Common myeloid progenitor, CD34-positive (primary cell): ENCODE measurements at regions not wholly inside any gene's neighbourhood (a gene's known extent, or its start where the extent isn't known, plus 50 kb on each side); places are given as distances from the start of the nearest gene placed in this dataset.

Source experiments
- CTCF ChIA-PET: fragments of 350-600 bp; sonication (Branson Sonifier 250); formaldehyde crosslinking; loops from one replicate; lab custom pipeline; 2021; ENCODE audit warnings: antibody characterized with exemption; lab: Charles Lee
- POLR2A ChIA-PET: fragments of 350-600 bp; sonication (Branson Sonifier 250); formaldehyde crosslinking; loops from one replicate; lab custom pipeline; 2021; ENCODE audit warnings: antibody characterized with exemption; lab: Charles Lee
- DNase-seq, 3 donors: peaks; one replicate each; pipeline versions ENCODE4 v3.0.0 to v3.0.0-alpha.2; 2013
- H3K27ac ChIP-seq, 2 experiments: 1 replicate in 1 of 2; 2 replicates in 1 of 2; pipeline ENCODE4 v1.7.0; 2013; ENCODE audit warnings: inconsistent platforms in 2 of 2, low read length in 2 of 2, mild to moderate bottlenecking in 2 of 2, low read depth in 1 of 2, moderate library complexity in 1 of 2; ENCODE audit not compliant: severe bottlenecking in 2 of 2, insufficient read depth in 1 of 2, poor library complexity in 1 of 2
- H3K27me3 ChIP-seq, 5 experiments: replicated peaks in 2 of 5; 1 replicate in 3 of 5; 2 replicates in 2 of 5; pipeline versions ENCODE4 v1.6.1 to v1.7.0; 2013; ENCODE audit warnings: low read length in 4 of 5, mild to moderate bottlenecking in 2 of 5, moderate library complexity in 2 of 5, inconsistent platforms in 1 of 5; ENCODE audit not compliant: insufficient read depth in 5 of 5, control insufficient read depth in 4 of 5
- H3K36me3 ChIP-seq, 4 experiments: 1 replicate in 2 of 4; 2 replicates in 2 of 4; pipeline versions ENCODE4 v1.6.1 to v1.7.0; 2013; ENCODE audit warnings: low read length in 3 of 4, control low read depth in 1 of 4, mild to moderate bottlenecking in 1 of 4; ENCODE audit not compliant: control insufficient read depth in 4 of 4, insufficient read depth in 4 of 4
- H3K4me1 ChIP-seq, 4 experiments: 1 replicate in 3 of 4; 2 replicates in 1 of 4; pipeline versions ENCODE4 v1.6.1 to v1.7.1; 2013; ENCODE audit warnings: low read length in 3 of 4, mild to moderate bottlenecking in 3 of 4, control low read depth in 1 of 4, inconsistent platforms in 1 of 4, moderate library complexity in 1 of 4; ENCODE audit not compliant: control insufficient read depth in 4 of 4, insufficient read depth in 4 of 4; ENCODE audit errors: control extremely low read depth in 1 of 4
- H3K4me3 ChIP-seq, 7 experiments: 1 replicate in 4 of 7; 2 replicates in 3 of 7; pipeline versions ENCODE4 v1.5.1 to v1.7.0; 2013; ENCODE audit warnings: mild to moderate bottlenecking in 7 of 7, low read length in 6 of 7, moderate library complexity in 6 of 7, inconsistent platforms in 2 of 7, low read depth in 2 of 7, control low read depth in 1 of 7; ENCODE audit not compliant: insufficient read depth in 4 of 7, control insufficient read depth in 1 of 7; ENCODE audit errors: extremely low read depth in 1 of 7
- H3K9me3 ChIP-seq, 5 experiments: 1 replicate in 4 of 5; 2 replicates in 1 of 5; pipeline versions ENCODE4 v1.6.1 to v1.7.1; 2013; ENCODE audit warnings: low read length in 4 of 5, mild to moderate bottlenecking in 2 of 5, inconsistent platforms in 1 of 5, low read depth in 1 of 5, moderate library complexity in 1 of 5; ENCODE audit not compliant: control insufficient read depth in 4 of 5, insufficient read depth in 2 of 5; ENCODE audit errors: control extremely low read depth in 1 of 5
- WGBS: methylation state at CpG from one replicate; pipeline ENCODE4 v1.1.5; 2013; ENCODE audit not compliant: insufficient coverage; 5-methylcytosine and 5-hydroxymethylcytosine counted together

GRCh38 chr17:70610161-70610560 lies 440.8 kb downstream of the KCNJ2 start:
- Histone ChIP-seq H3K27ac (no peak overlapping the region), H3K36me3 (no peaks in the 10 kb centered on the region), H3K9me3 (no peaks in the 10 kb centered on the region), H3K4me1 (no peaks in the 10 kb centered on the region), H3K27me3 (no peaks in the 10 kb centered on the region), H3K4me3 (no peak overlapping the region)
- POLR2A ChIA-PET = interaction anchor here (0.6 kb wide), 1 partner anchor 156 kb away, joined by 3 read pairs; no protein-coding TSS in a partner anchor
- DNase-seq = no peak
- CTCF ChIA-PET = interaction anchor here (1.8 kb wide), 1 partner anchor 12 kb away, joined by 5 read pairs; no protein-coding TSS in a partner anchor
- WGBS = 100% methylated on average over 2 of the region's 5 CpGs

DNA sequence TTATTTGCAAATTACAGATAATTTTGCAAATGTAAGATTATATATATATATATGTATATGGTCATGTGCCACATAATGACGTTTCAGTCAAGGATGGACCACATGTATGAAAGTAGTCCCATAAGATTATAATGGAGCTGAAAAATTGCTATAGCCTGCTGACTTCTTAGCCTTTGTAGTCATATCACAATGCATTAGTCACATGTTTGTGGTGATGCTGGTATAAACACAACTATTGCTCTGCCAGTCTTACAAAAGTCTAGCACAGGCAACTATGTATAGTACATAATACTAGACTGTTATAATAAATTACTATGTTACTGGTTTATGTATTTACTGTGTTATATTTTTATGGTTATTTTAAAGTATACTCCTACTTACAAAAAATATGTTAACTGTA lies 444.3 kb downstream of the KCNJ2 start:
- DNase-seq = no peak
- Histone ChIP-seq H3K36me3 (no peaks in the 10 kb centered on the region), H3K4me3 (no peak overlapping the region), H3K27ac (no peak overlapping the region), H3K27me3 (no peaks in the 10 kb centered on the region), H3K4me1 (no peaks in the 10 kb centered on the region), H3K9me3 (no peaks in the 10 kb centered on the region)
- CTCF ChIA-PET = no interaction called here
- no CpG with 5 or more reads among the region's 1 CpG for WGBS
- POLR2A ChIA-PET = no interaction called here

- 95% methylated on average over 2 of the region's 2 CpGs for WGBS
- no peak overlapping the region for H3K4me3 ChIP-seq
- POLR2A ChIA-PET = no interaction called here
- CTCF ChIA-PET = no interaction called here
- no peaks in the 10 kb centered on the region for H3K36me3 ChIP-seq
- DNase-seq = no peak
- H3K27ac ChIP-seq = no peak overlapping the region
- no peaks in the 10 kb centered on the region for H3K27me3 ChIP-seq
- H3K9me3 ChIP-seq = no peaks in the 10 kb centered on the region
- H3K4me1 ChIP-seq = no peaks in the 10 kb centered on the region
Observed at GRCh38 chr17:70615831-70616230, 446.5 kb downstream of the KCNJ2 start.

DNA sequence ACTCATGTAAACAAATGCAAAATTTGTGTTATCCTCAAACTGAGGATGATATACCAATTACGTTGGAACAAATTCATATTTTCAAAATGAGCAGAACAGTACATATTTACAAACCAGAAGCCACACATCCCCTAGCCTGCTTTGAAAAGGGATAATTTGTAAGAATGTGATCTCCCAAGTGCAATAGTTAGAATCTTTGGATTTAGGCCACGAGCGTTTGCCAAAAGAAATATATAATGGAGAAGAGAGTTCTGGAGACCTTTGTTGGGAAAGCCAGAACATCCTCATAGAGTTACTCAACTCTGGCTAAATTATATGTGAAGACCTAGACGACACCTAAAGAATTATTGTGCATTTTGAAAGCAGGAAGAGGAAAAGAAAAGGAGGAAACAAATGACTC lies 449.3 kb downstream of the KCNJ2 start:
- H3K4me1 ChIP-seq = peaks cover 0 to 11% (median 4%) of the 10 kb centered on the region in 4 experiments
- H3K27me3 ChIP-seq = no peaks in the 10 kb centered on the region
- H3K9me3 ChIP-seq = no peaks in the 10 kb centered on the region
- H3K27ac ChIP-seq = no peak overlapping the region
- 100% methylated on average over 1 of the region's 4 CpGs for WGBS
- ChIA-PET CTCF (no interaction called here), POLR2A (no interaction called here)
- no peak overlapping the region for H3K4me3 ChIP-seq
- H3K36me3 ChIP-seq = no peaks in the 10 kb centered on the region
- no peak for DNase-seq

DNA sequence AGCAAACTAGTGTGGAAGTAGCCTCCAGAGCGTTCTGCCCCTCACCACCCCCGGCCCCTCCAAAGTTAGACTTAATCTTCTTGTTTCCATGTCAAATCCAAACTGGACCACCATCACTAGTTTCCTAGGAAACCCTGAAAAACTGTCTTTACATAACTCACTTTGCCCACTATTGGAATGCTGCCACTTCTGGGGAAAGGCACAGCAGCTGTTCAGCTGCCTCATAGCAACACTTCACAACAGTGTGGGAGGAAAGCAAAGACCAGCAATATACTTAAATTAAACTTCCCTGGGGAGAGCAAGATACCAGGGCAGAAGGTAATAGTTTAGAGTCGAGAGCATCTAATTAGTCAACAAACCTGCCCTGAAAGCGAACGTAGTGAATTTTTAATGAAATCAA lies 452.2 kb downstream of the KCNJ2 start:
- no peak for DNase-seq
- Histone ChIP-seq H3K9me3 (no peaks in the 10 kb centered on the region), H3K4me3 (no peak overlapping the region), H3K36me3 (no peaks in the 10 kb centered on the region), H3K27ac (no peak overlapping the region), H3K4me1 (peaks cover 3 to 22% (median 14%) of the 10 kb centered on the region in 4 experiments), H3K27me3 (no peaks in the 10 kb centered on the region)
- CTCF ChIA-PET = interaction anchor here (0.8 to 1.0 kb wide), 4 partner anchors 11 to 454 kb away, joined by 3 to 5 read pairs (median 4); no protein-coding TSS in a partner anchor
- POLR2A ChIA-PET = no interaction called here
- WGBS = 100% methylated on average over 2 of the region's 5 CpGs

- H3K27me3 ChIP-seq = no peaks in the 10 kb centered on the region
- peak; percentile 14 to 74 (median 64) for DNase-seq
- CTCF ChIA-PET = interaction anchor here (0.9 to 1.0 kb wide), 3 partner anchors 12 to 455 kb away, joined by 3 to 5 read pairs (median 4); no protein-coding TSS in a partner anchor
- H3K36me3 ChIP-seq = no peaks in the 10 kb centered on the region
- POLR2A ChIA-PET = no interaction called here
- WGBS = 47% methylated on average over 5 of the region's 12 CpGs
- no peaks in the 10 kb centered on the region for H3K9me3 ChIP-seq
- H3K27ac ChIP-seq = no peak overlapping the region
- H3K4me1 ChIP-seq = peaks cover 3 to 22% (median 14%) of the 10 kb centered on the region in 4 experiments
- H3K4me3 ChIP-seq = peak overlapping the region in 3 of 7 experiments; percentile 34 to 58 (median 41)
Observed at GRCh38 chr17:70622368-70623260, 453.3 kb downstream of the KCNJ2 start.

GRCh38 chr17:70624211-70624610 lies 454.9 kb downstream of the KCNJ2 start:
- Histone ChIP-seq H3K27me3 (no peaks in the 10 kb centered on the region), H3K9me3 (no peaks in the 10 kb centered on the region), H3K4me1 (peaks cover 3 to 22% (median 14%) of the 10 kb centered on the region in 4 experiments), H3K4me3 (peak overlapping the region in 1 of 7 experiments; percentile 22), H3K27ac (no peak overlapping the region), H3K36me3 (no peaks in the 10 kb centered on the region)
- DNase-seq = peak; percentile 25 to 72 (median 64)
- CTCF ChIA-PET = interaction anchor here (1.4 to 1.5 kb wide), 2 partner anchors 10 to 1098 kb away, joined by 4 to 5 read pairs; no protein-coding TSS in a partner anchor
- POLR2A ChIA-PET = no interaction called here
